Naive thymus-derived CD4-positive, alpha-beta T cell (primary cell): ENCODE measurements at regions not wholly inside any gene's neighbourhood (a gene's known extent, or its start where the extent isn't known, plus 50 kb on each side); places are given as distances from the start of the nearest gene placed in this dataset.

ENCODE experiments used
- ATAC-seq: fragments of 150-1000 bp; cut with Tn5 transposase; 2 replicates; pipeline ENCODE4 v1.10.0; 2021; ENCODE audit warnings: mild to moderate bottlenecking, moderate library complexity
- CTCF ChIA-PET: fragments of 350-600 bp; sonication (Branson Sonifier 250); formaldehyde crosslinking; loops from one replicate; lab custom pipeline; 2021; ENCODE audit warnings: antibody characterized with exemption; lab: Charles Lee
- POLR2A ChIA-PET: fragments of 350-600 bp; sonication (Branson Sonifier 250); formaldehyde crosslinking; loops from one replicate; lab custom pipeline; 2021; ENCODE audit warnings: antibody characterized with exemption, inconsistent platforms; lab: Charles Lee
- DNase-seq, 9 donors: peaks; one replicate each; pipeline versions ENCODE4 v3.0.0 to v3.0.0-alpha.2; 2020 to 2022; ENCODE audit warnings: mixed read lengths in 1 of 9
- H3K27ac ChIP-seq: one replicate; pipeline ENCODE4 v1.7.0; 2013; ENCODE audit warnings: mild to moderate bottlenecking, low read depth, low read length, moderate library complexity
- H3K27me3 ChIP-seq, 2 donors: one replicate each; pipeline ENCODE4 v1.7.0; 2013; ENCODE audit warnings: low read length in 2 of 2, mild to moderate bottlenecking in 2 of 2, moderate library complexity in 2 of 2; ENCODE audit not compliant: control insufficient read depth in 2 of 2, insufficient read depth in 2 of 2
- H3K36me3 ChIP-seq, 3 experiments: 1 replicate in 2 of 3; 2 replicates in 1 of 3; pipeline ENCODE4 v1.7.0; 2013; ENCODE audit warnings: low read length in 3 of 3, mild to moderate bottlenecking in 3 of 3, moderate library complexity in 1 of 3; ENCODE audit not compliant: insufficient read depth in 3 of 3, control insufficient read depth in 2 of 3
- H3K4me1 ChIP-seq, 2 donors: one replicate each; pipeline ENCODE4 v1.7.0; 2013; ENCODE audit warnings: low read length in 2 of 2, mild to moderate bottlenecking in 2 of 2, moderate library complexity in 1 of 2; ENCODE audit not compliant: control insufficient read depth in 2 of 2, insufficient read depth in 2 of 2
- H3K4me3 ChIP-seq: 2 replicates; pipeline ENCODE4 v1.7.0; 2013; ENCODE audit warnings: mild to moderate bottlenecking, low read length
- H3K9me3 ChIP-seq, 3 experiments: 1 replicate in 2 of 3; 2 replicates in 1 of 3; pipeline ENCODE4 v1.7.0; 2013; ENCODE audit warnings: low read length in 3 of 3; ENCODE audit not compliant: control insufficient read depth in 2 of 3
- H3K27ac Mint-ChIP-seq, 9 donors: one replicate each; pipeline ENCODE4 v1.8.0; 2020 to 2022; ENCODE audit warnings: mixed read lengths in 9 of 9, mild to moderate bottlenecking in 8 of 9, moderate library complexity in 5 of 9, inconsistent platforms in 2 of 9
- H3K27me3 Mint-ChIP-seq, 5 donors: one replicate each; pipeline ENCODE4 v1.8.0; 2021 to 2022; ENCODE audit warnings: mixed read lengths in 5 of 5, mild to moderate bottlenecking in 1 of 5
- H3K36me3 Mint-ChIP-seq, 5 donors: one replicate each; pipeline ENCODE4 v1.8.0; 2020 to 2022; ENCODE audit warnings: mixed read lengths in 5 of 5, mild to moderate bottlenecking in 3 of 5, inconsistent platforms in 1 of 5
- H3K4me1 Mint-ChIP-seq, 7 donors: one replicate each; pipeline ENCODE4 v1.8.0; 2020 to 2022; ENCODE audit warnings: mixed read lengths in 7 of 7, mild to moderate bottlenecking in 3 of 7, inconsistent platforms in 1 of 7
- H3K4me3 Mint-ChIP-seq, 10 donors: one replicate each; pipeline ENCODE4 v1.8.0; 2020 to 2022; ENCODE audit warnings: mild to moderate bottlenecking in 10 of 10, mixed read lengths in 10 of 10, moderate library complexity in 6 of 10, inconsistent platforms in 2 of 10
- H3K9me3 Mint-ChIP-seq, 11 donors: one replicate each; pipeline ENCODE4 v1.8.0; 2020 to 2022; ENCODE audit warnings: mixed read lengths in 11 of 11, mild to moderate bottlenecking in 4 of 11, inconsistent platforms in 1 of 11, moderate library complexity in 1 of 11
- intact Hi-C, 2 donors: fragments of 100-400 bp; cut with micrococcal nuclease; formaldehyde crosslinking; loops; one replicate each; pipeline ENCODE4 v1.15.1; 2023

- no peak overlapping the region for H3K27ac ChIP-seq
- intact Hi-C loops = loop anchor here in 1 of 2 donors (1.0 kb wide), 1 partner anchor 33 kb away; no protein-coding TSS in a partner anchor
- Mint-ChIP-seq H3K4me1 (no peaks in the 10 kb centered on the region), H3K36me3 (no peaks in the 10 kb centered on the region), H3K27me3 (no peaks in the 10 kb centered on the region), H3K27ac (no peak overlapping the region), H3K9me3 (peaks cover 3 to 15% (median 6%) of the 10 kb centered on the region in 11 donors), H3K4me3 (no peak overlapping the region)
- ChIA-PET POLR2A (no interaction called here), CTCF (no interaction called here)
- H3K36me3 ChIP-seq = no peaks in the 10 kb centered on the region
- no peak for ATAC-seq
- no peak for DNase-seq
- no peaks in the 10 kb centered on the region for H3K27me3 ChIP-seq
- H3K9me3 ChIP-seq = no peaks in the 10 kb centered on the region
- H3K4me1 ChIP-seq = no peaks in the 10 kb centered on the region
- no peak overlapping the region for H3K4me3 ChIP-seq
Observed at GRCh38 chr14:42778984-42779383, 1172.3 kb downstream of the LRFN5 start.

- no peak overlapping the region for H3K27ac ChIP-seq
- H3K27me3 ChIP-seq = no peaks in the 10 kb centered on the region
- CTCF ChIA-PET = no interaction called here
- no peaks in the 10 kb centered on the region for H3K27me3 Mint-ChIP-seq
- no peaks in the 10 kb centered on the region for H3K36me3 Mint-ChIP-seq
- H3K4me3 Mint-ChIP-seq = no peak overlapping the region
- no peaks in the 10 kb centered on the region for H3K9me3 ChIP-seq
- DNase-seq (no peak), ATAC-seq (no peak)
- H3K4me1 Mint-ChIP-seq = peaks cover 0 to 1% (median 0%) of the 10 kb centered on the region in 7 donors
- intact Hi-C loops = no loop called here
- H3K36me3 ChIP-seq = no peaks in the 10 kb centered on the region
- H3K9me3 Mint-ChIP-seq = peaks cover 0 to 12% (median 4%) of the 10 kb centered on the region in 11 donors
- POLR2A ChIA-PET = no interaction called here
- no peaks in the 10 kb centered on the region for H3K4me1 ChIP-seq
- no peak overlapping the region for H3K4me3 ChIP-seq
- no peak overlapping the region for H3K27ac Mint-ChIP-seq
Observed at GRCh38 chr14:42750771-42751170, 1144.1 kb downstream of the LRFN5 start.

- Histone ChIP-seq H3K36me3 (no peaks in the 10 kb centered on the region), H3K4me1 (no peaks in the 10 kb centered on the region), H3K27me3 (no peaks in the 10 kb centered on the region), H3K9me3 (no peaks in the 10 kb centered on the region), H3K27ac (no peak overlapping the region), H3K4me3 (no peak overlapping the region)
- H3K27ac Mint-ChIP-seq = no peak overlapping the region
- ChIA-PET POLR2A (no interaction called here), CTCF (no interaction called here)
- no peak overlapping the region for H3K4me3 Mint-ChIP-seq
- peaks cover 0 to 30% (median 6%) of the 10 kb centered on the region in 11 donors for H3K9me3 Mint-ChIP-seq
- H3K36me3 Mint-ChIP-seq = no peaks in the 10 kb centered on the region
- no peaks in the 10 kb centered on the region for H3K27me3 Mint-ChIP-seq
- no peaks in the 10 kb centered on the region for H3K4me1 Mint-ChIP-seq
- ATAC-seq (no peak), DNase-seq (no peak)
- intact Hi-C loops = no loop called here
Observed at GRCh38 chr14:42742084-42742483, 1135.4 kb downstream of the LRFN5 start.

- POLR2A ChIA-PET = no interaction called here
- H3K4me3 Mint-ChIP-seq = no peak overlapping the region
- ATAC-seq = no peak
Observed at GRCh38 chr14:42736408-42736807, 1129.7 kb downstream of the LRFN5 start.

GRCh38 chr14:42734041-42734440, 1127.4 kb downstream of the LRFN5 start:
- Mint-ChIP-seq H3K36me3 (no peaks in the 10 kb centered on the region), H3K27ac (no peak overlapping the region), H3K4me3 (no peak overlapping the region), H3K27me3 (no peaks in the 10 kb centered on the region), H3K4me1 (no peaks in the 10 kb centered on the region), H3K9me3 (peaks cover 0 to 11% (median 5%) of the 10 kb centered on the region in 11 donors)
- H3K9me3 ChIP-seq = no peaks in the 10 kb centered on the region
- intact Hi-C loops = no loop called here
- H3K4me3 ChIP-seq = no peak overlapping the region
- ATAC-seq = no peak
- ChIA-PET POLR2A (no interaction called here), CTCF (no interaction called here)
- DNase-seq = no peak
- no peak overlapping the region for H3K27ac ChIP-seq
- no peaks in the 10 kb centered on the region for H3K27me3 ChIP-seq
- no peaks in the 10 kb centered on the region for H3K36me3 ChIP-seq
- H3K4me1 ChIP-seq = no peaks in the 10 kb centered on the region

More at GRCh38 chr14:42736408-42736807, 1129.7 kb downstream of the LRFN5 start:
- DNase-seq = no peak
- no peaks in the 10 kb centered on the region for H3K4me1 Mint-ChIP-seq
- no peaks in the 10 kb centered on the region for H3K9me3 ChIP-seq
- H3K27ac Mint-ChIP-seq = no peak overlapping the region
- CTCF ChIA-PET = no interaction called here
- H3K27ac ChIP-seq = no peak overlapping the region
- intact Hi-C loops = no loop called here
- H3K4me1 ChIP-seq = no peaks in the 10 kb centered on the region
- H3K36me3 Mint-ChIP-seq = no peaks in the 10 kb centered on the region
- peaks cover 0 to 14% (median 2%) of the 10 kb centered on the region in 11 donors for H3K9me3 Mint-ChIP-seq
- H3K27me3 Mint-ChIP-seq = no peaks in the 10 kb centered on the region
- no peaks in the 10 kb centered on the region for H3K27me3 ChIP-seq
- H3K36me3 ChIP-seq = no peaks in the 10 kb centered on the region
- H3K4me3 ChIP-seq = no peak overlapping the region

- H3K27ac Mint-ChIP-seq = no peak overlapping the region
- peaks cover 0 to 13% (median 9%) of the 10 kb centered on the region in 11 donors for H3K9me3 Mint-ChIP-seq
- Histone ChIP-seq H3K27ac (no peak overlapping the region), H3K9me3 (no peaks in the 10 kb centered on the region), H3K4me1 (no peaks in the 10 kb centered on the region), H3K4me3 (no peak overlapping the region), H3K27me3 (no peaks in the 10 kb centered on the region), H3K36me3 (no peaks in the 10 kb centered on the region)
- POLR2A ChIA-PET = no interaction called here
- DNase-seq (no peak), ATAC-seq (no peak)
- intact Hi-C loops = no loop called here
- no peaks in the 10 kb centered on the region for H3K4me1 Mint-ChIP-seq
- H3K36me3 Mint-ChIP-seq = no peaks in the 10 kb centered on the region
- no peaks in the 10 kb centered on the region for H3K27me3 Mint-ChIP-seq
- CTCF ChIA-PET = no interaction called here
- H3K4me3 Mint-ChIP-seq = no peak overlapping the region
Observed at GRCh38 chr14:42732005-42732404, 1125.3 kb downstream of the LRFN5 start.

GRCh38 chr14:42731480-42731879, 1124.8 kb downstream of the LRFN5 start:
- intact Hi-C loops = no loop called here
- POLR2A ChIA-PET = no interaction called here

More at GRCh38 chr14:42731480-42731879, 1124.8 kb downstream of the LRFN5 start:
- Histone ChIP-seq H3K4me3 (no peak overlapping the region), H3K9me3 (no peaks in the 10 kb centered on the region), H3K4me1 (no peaks in the 10 kb centered on the region), H3K27me3 (no peaks in the 10 kb centered on the region), H3K27ac (no peak overlapping the region), H3K36me3 (no peaks in the 10 kb centered on the region)
- Mint-ChIP-seq H3K4me3 (no peak overlapping the region), H3K36me3 (no peaks in the 10 kb centered on the region), H3K4me1 (no peaks in the 10 kb centered on the region), H3K9me3 (peaks cover 0 to 14% (median 10%) of the 10 kb centered on the region in 11 donors), H3K27me3 (no peaks in the 10 kb centered on the region), H3K27ac (no peak overlapping the region)
- ATAC-seq (no peak), DNase-seq (no peak)
- CTCF ChIA-PET = no interaction called here
